Small intestine (tissue), 7 donors: ENCODE measurements at regions not wholly inside any gene's neighbourhood (a gene's known extent, or its start where the extent isn't known, plus 50 kb on each side); places are given as distances from the start of the nearest gene placed in this dataset.

Experiments used
- DNase-seq, 2 donors: peaks; one replicate each; pipeline versions ENCODE4 v3.0.0 to v3.0.0-alpha.2; 2013
- FAIRE-seq: peaks from 2 replicates; lab custom pipeline; 2012; peaks lifted over from hg19 to GRCh38; lab: Jason Lieb, UNC
- H3K27ac ChIP-seq, 3 donors: one replicate each; pipeline ENCODE4 v1.5.1; 2013; ENCODE audit warnings: low read length in 2 of 3, mild to moderate bottlenecking in 2 of 3, control low read depth in 1 of 3, inconsistent platforms in 1 of 3, low read depth in 1 of 3, moderate library complexity in 1 of 3
- H3K27me3 ChIP-seq, 3 donors: one replicate each; pipeline ENCODE4 v1.6.1; 2013; ENCODE audit warnings: low read length in 3 of 3, inconsistent platforms in 1 of 3; ENCODE audit not compliant: control insufficient read depth in 3 of 3, insufficient read depth in 3 of 3
- H3K36me3 ChIP-seq, 3 donors: one replicate each; pipeline ENCODE4 v1.6.1; 2013; ENCODE audit warnings: low read length in 3 of 3, inconsistent platforms in 1 of 3, low read depth in 1 of 3, mild to moderate bottlenecking in 1 of 3, moderate library complexity in 1 of 3; ENCODE audit not compliant: control insufficient read depth in 3 of 3, insufficient read depth in 2 of 3
- H3K4me1 ChIP-seq, 3 donors: one replicate each; pipeline ENCODE4 v1.6.1; 2013; ENCODE audit warnings: low read length in 2 of 3, inconsistent platforms in 1 of 3, low read depth in 1 of 3, mild to moderate bottlenecking in 1 of 3, moderate library complexity in 1 of 3; ENCODE audit not compliant: control insufficient read depth in 3 of 3, insufficient read depth in 2 of 3
- H3K4me3 ChIP-seq, 3 donors: one replicate each; pipeline ENCODE4 v1.5.1; 2013; ENCODE audit warnings: low read length in 3 of 3, control low read depth in 1 of 3, inconsistent platforms in 1 of 3, low read depth in 1 of 3, mild to moderate bottlenecking in 1 of 3, moderate library complexity in 1 of 3
- H3K9me3 ChIP-seq, 2 donors: one replicate each; pipeline ENCODE4 v1.6.1; 2013; ENCODE audit warnings: low read depth in 1 of 2, low read length in 1 of 2; ENCODE audit not compliant: control insufficient read depth in 2 of 2, insufficient read depth in 1 of 2
- WGBS, 3 donors: extraction: QIAGEN DNeasy Blood & Tissue Kit; methylation state at CpG; one replicate each; pipeline ENCODE4 v1.1.7; 2013; 5-methylcytosine and 5-hydroxymethylcytosine counted together
- donor health status: healthy with polysubstance abuse.
- donor health status: control.
- donor health status: control.
- donor health status: Bipolar disorder and iron deficiency.
- donor health status: healthy.

- FAIRE-seq: no peak
Observed at GRCh38 chr10:90180886-90181691, 479.7 kb downstream of the KIF20B start.

GRCh38 chr10:90192825-90193224 lies 491.4 kb downstream of the KIF20B start:
- WGBS, 3 donors: 37 to 82% (median 56%) methylated on average over 1 of the region's 1 CpG
- H3K27ac ChIP-seq: no peak overlapping the region
- no peaks in the 10 kb centered on the region for H3K9me3 ChIP-seq
- H3K4me3 ChIP-seq: no peak overlapping the region
- FAIRE-seq: no peak
- no peaks in the 10 kb centered on the region for H3K36me3 ChIP-seq
- DNase-seq: no peak
- H3K27me3 ChIP-seq: no peaks in the 10 kb centered on the region
- H3K4me1 ChIP-seq: no peaks in the 10 kb centered on the region

More at GRCh38 chr10:90180886-90181691, 479.7 kb downstream of the KIF20B start:
- no peak overlapping the region for H3K27ac ChIP-seq
- H3K4me3 ChIP-seq: no peak overlapping the region
- no peaks in the 10 kb centered on the region for H3K27me3 ChIP-seq
- no peaks in the 10 kb centered on the region for H3K4me1 ChIP-seq
- no peak for DNase-seq
- 69 to 85% (median 83%) methylated on average over 7 of the region's 7 CpGs for WGBS, 3 donors
- no peaks in the 10 kb centered on the region for H3K36me3 ChIP-seq
- no peaks in the 10 kb centered on the region for H3K9me3 ChIP-seq

- WGBS, 3 donors: 86 to 91% (median 86%) methylated on average over 2 of the region's 2 CpGs
- DNase-seq (no peak), FAIRE-seq (no peak)
- H3K36me3 ChIP-seq: no peaks in the 10 kb centered on the region
- H3K4me1 ChIP-seq: no peaks in the 10 kb centered on the region
- no peaks in the 10 kb centered on the region for H3K9me3 ChIP-seq
- no peak overlapping the region for H3K4me3 ChIP-seq
- no peaks in the 10 kb centered on the region for H3K27me3 ChIP-seq
- no peak overlapping the region for H3K27ac ChIP-seq
Observed at GRCh38 chr10:90193240-90193985, 492.0 kb downstream of the KIF20B start.

GRCh38 chr10:90195288-90195840 lies 494.0 kb downstream of the KIF20B start:
- Histone ChIP-seq H3K9me3 (no peaks in the 10 kb centered on the region), H3K36me3 (no peaks in the 10 kb centered on the region), H3K27ac (no peak overlapping the region), H3K27me3 (no peaks in the 10 kb centered on the region), H3K4me3 (no peak overlapping the region), H3K4me1 (no peaks in the 10 kb centered on the region)
- 68 to 76% (median 76%) methylated on average over 3 of the region's 3 CpGs for WGBS, 3 donors
- no peak for FAIRE-seq
- no peak for DNase-seq

GRCh38 chr10:90197766-90198165 lies 496.4 kb downstream of the KIF20B start:
- Histone ChIP-seq H3K9me3 (no peaks in the 10 kb centered on the region), H3K36me3 (no peaks in the 10 kb centered on the region), H3K27ac (no peak overlapping the region), H3K27me3 (no peaks in the 10 kb centered on the region), H3K4me3 (no peak overlapping the region), H3K4me1 (no peaks in the 10 kb centered on the region)
- FAIRE-seq (no peak), DNase-seq (no peak)

DNA sequence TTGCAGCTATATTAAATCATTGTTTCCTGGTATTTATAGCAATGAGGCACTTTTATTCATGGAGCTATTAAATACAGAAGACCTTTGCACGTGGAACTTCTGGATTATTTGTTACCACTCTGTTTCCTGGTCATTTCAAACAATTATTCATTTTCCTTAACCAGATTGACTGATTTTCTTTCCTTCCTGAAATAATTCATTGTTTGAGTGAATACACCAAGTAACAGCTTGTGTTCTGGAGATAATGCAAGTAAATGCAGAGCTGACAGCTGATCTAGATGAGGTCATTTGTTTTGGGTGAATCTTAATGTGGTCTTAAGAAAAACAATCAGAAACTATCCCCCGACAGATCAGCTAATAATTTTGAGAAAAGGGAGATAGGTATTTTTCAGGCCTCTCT lies 497.7 kb downstream of the KIF20B start:
- no peaks in the 10 kb centered on the region for H3K27me3 ChIP-seq
- no peaks in the 10 kb centered on the region for H3K36me3 ChIP-seq
- no peak overlapping the region for H3K4me3 ChIP-seq
- no peak overlapping the region for H3K27ac ChIP-seq
- DNase-seq: no peak
- no peak for FAIRE-seq
- WGBS, 3 donors: 38 to 42% (median 38%) methylated on average over 2 of the region's 2 CpGs
- H3K4me1 ChIP-seq: no peaks in the 10 kb centered on the region
- no peaks in the 10 kb centered on the region for H3K9me3 ChIP-seq

GRCh38 chr10:90199513-90199912 lies 498.1 kb downstream of the KIF20B start:
- Histone ChIP-seq H3K4me3 (no peak overlapping the region), H3K4me1 (no peaks in the 10 kb centered on the region), H3K9me3 (no peaks in the 10 kb centered on the region), H3K36me3 (no peaks in the 10 kb centered on the region), H3K27ac (no peak overlapping the region), H3K27me3 (no peaks in the 10 kb centered on the region)
- FAIRE-seq (no peak), DNase-seq (no peak)

DNA sequence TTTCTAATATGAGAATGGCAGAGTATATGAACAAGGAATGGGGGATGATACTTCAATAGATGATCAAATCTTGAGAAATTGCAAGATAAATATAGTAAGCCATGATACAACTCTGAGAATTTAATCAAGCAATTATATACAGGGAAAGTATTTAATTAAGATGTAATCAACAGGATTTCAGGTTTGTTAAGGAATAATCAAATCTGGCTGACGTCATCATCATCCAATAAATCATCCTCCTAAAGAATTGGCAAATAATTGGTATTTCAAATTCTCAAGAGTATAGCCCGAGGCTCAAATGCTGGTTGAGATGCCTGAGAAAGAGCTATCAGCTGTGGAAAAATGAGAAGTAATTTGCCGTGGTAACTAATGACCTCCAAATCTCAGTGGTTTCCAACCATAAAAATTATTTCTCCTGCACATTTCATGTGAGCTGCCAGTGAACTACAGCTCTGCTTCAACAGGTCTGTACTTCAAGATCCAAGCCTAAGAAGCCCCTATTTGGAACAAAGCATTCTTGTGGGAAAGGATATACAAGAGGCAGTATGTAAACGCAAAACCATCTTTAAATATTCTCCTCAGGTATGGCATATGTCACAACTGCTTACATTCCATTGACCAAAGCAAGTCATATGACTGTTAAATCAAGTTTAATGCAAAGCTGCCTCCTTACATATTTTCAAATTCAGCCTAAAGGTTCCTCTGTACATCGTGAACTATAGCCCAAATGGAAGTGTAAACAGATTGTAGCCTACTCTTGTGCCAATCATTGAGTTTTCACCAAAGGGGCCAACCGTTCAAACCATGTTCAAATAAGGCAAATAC lies 503.0 kb downstream of the KIF20B start:
- DNase-seq: no peak
- Histone ChIP-seq H3K36me3 (no peaks in the 10 kb centered on the region), H3K4me3 (no peak overlapping the region), H3K27ac (no peak overlapping the region), H3K4me1 (no peaks in the 10 kb centered on the region), H3K9me3 (no peaks in the 10 kb centered on the region), H3K27me3 (no peaks in the 10 kb centered on the region)
- FAIRE-seq: no peak
- 61 to 67% (median 66%) methylated on average over 6 of the region's 6 CpGs for WGBS, 3 donors
